SK-N-SH treated with all-trans-retinoic acid at 6 μM for 48 hours (cell line): ENCODE measurements at regions not wholly inside any gene's neighbourhood (a gene's known extent, or its start where the extent isn't known, plus 50 kb on each side); places are given as distances from the start of the nearest gene placed in this dataset.

Experiments
- ARNTL ChIP-seq: fragments of 450-650 bp; formaldehyde crosslinking; IDR thresholded peaks from 2 replicates; pipeline ENCODE4 v1.5.0; 2020; ENCODE audit warnings: low read depth, mild to moderate bottlenecking, moderate library complexity, borderline replicate concordance
- CREB5 ChIP-seq: fragments of 250-450 bp; sonication (Bioruptor Pico); IDR thresholded peaks from 2 replicates; pipeline ENCODE4 v1.5.1; 2020; ENCODE audit warnings: low read depth, mild to moderate bottlenecking, moderate library complexity
- ESRRG ChIP-seq: fragments of 250-450 bp; sonication (Bioruptor Pico); IDR thresholded peaks from 2 replicates; pipeline ENCODE4 v1.6.1; 2021; ENCODE audit warnings: mild to moderate bottlenecking
- PATZ1 ChIP-seq: fragments of 250-450 bp; sonication (Bioruptor Pico); IDR thresholded peaks from 2 replicates; pipeline ENCODE4 v1.8.0; 2020; ENCODE audit warnings: mild to moderate bottlenecking, moderate library complexity, borderline replicate concordance
- POU6F1 ChIP-seq: fragments of 250-450 bp; sonication (Bioruptor Pico); IDR thresholded peaks from 2 replicates; pipeline ENCODE4 v1.8.0; 2021; ENCODE audit warnings: low read depth, mild to moderate bottlenecking, moderate library complexity, borderline replicate concordance
- RARB ChIP-seq: fragments of 250-450 bp; sonication (Bioruptor Pico); IDR thresholded peaks from 2 replicates; pipeline ENCODE4 v1.8.0; 2021; ENCODE audit warnings: mild to moderate bottlenecking, moderate library complexity

GRCh38 chr11:130815097-130815802, 101.0 kb downstream of the SNX19 start:
- TF ChIP-seq PATZ1 (CRISPR knock-in tag) (no peak), CREB5 (CRISPR knock-in tag) (no peak), ESRRG (no peak), ARNTL (CRISPR knock-in tag) (no peak), RARB (CRISPR knock-in tag) (no peak), POU6F1 (no peak)
